ENCODE measurements at regions not wholly inside any gene's neighbourhood (a gene's known extent, or its start where the extent isn't known, plus 50 kb on each side); places are given as distances from the start of the nearest gene placed in this dataset.
"Not testable (repeated sequence)": the region's sequence is repeated elsewhere in the genome, so short reads cannot be mapped to it uniquely, and the experiment has no call there.

DNA sequence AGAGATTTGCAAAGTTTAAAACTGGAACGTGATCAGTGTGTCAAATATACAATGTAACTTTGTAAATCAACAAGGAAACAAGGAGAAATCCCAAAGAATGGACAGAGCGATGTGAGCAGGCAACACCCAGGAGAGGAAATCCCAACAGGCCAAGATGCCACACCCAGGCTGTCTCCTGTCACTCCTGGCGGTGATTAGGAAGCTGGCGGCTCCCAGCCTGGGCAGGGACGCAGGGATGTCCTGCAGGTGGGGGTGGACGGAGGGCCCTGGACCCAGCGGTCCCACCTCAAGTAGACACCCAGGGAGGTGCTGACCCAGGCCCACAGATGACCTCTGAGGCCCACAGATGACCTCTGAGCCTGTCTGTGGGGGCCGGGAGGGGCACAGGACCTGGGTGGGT, 271.1 kb upstream of the SFSWAP start:
- not testable (repeated sequence) for DNase-seq (ENCODE audit: low read depth)

DNA sequence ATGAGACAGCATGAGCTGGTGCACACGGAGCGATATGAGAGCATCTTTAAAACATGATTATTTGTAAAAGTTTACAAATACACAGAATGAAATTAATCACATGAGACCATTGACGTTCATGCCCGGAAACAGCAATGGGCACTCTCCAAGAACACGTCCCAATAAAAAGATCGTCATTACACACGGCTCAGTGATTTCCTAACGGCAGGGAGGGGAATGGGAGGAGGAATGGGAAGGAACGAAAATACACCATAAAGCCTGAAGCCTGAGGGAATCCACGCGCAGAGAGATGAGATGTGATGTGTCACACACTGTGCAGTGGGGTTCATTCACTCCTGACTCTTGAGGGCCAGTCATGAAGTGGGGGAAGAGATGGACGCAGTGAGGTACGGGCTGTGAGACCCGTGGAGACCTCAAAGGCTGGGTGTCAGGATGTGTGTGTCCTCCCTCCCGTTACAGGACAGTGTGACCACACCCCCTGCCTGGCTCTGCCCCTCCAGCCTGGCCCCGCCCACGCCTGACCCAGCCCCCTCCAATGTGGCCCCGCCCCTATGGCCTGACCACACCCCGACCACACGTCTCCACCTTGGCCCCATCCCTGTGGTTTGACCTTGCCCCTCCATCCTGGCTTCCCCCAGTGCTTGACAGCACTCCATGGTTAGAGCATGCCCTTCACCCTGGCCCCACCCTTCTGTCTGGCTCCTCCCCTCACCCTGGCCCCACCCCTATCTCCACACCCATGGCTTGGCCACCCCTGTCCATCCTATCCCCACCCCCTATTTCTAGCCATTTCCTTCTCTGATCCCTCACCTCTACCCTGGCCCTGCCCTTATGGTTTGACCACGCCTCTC, 270.5 kb upstream of the SFSWAP start:
- DNase-seq (ENCODE audit: low read depth), result not testable (repeated sequence)

DNA sequence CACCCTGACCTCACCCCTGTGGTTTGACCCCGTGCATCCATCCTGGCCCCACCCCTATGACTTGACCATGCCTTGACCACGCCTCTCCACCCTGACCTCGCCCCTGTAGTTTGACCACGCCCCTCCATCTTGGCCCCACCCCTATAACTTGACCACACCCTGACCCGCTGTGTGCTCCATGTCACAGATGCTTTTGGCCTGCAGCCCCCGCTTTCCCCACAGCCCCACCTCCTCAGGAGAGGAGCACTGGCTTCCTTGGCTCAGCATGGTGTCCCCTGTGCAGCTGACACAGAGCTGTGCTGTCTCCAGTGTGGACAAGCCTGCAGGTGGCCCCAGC, 269.9 kb upstream of the SFSWAP start:
- DNase-seq (ENCODE audit: low read depth), result no peak

DNA sequence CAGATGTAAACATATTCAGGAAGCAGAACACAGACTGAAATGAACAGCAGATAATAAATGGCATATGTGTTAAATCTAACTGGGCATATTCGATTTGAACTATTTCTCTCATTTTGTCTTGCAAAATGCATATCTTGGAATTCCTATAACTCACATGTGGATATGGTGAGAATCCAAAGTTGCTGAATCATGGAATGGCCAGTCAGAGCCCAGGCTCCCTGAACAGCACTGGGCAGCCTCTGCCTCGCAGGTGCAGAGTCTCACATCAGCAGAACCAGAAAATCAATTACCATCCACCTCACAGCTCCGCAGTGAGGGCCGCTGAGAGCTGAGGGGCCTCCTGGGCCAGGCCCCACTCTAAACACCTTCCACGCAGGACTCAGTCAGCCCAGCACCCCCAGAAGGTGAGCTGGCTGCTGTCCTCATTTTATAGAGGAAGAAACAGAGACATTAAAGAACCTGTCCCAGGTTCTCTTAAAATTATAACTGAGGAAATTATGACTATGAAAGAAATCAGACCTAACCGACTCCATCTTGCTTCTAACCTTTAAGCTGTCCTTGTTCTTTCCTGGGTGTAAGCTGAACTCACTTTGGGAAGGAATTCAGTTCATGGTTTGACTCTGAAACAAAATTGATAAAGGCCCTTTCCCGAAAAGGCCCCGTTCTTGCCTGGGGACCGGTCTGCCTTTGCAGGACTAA, 269.1 kb upstream of the SFSWAP start:
- DNase-seq (ENCODE audit: low read depth), result no peak

DNA sequence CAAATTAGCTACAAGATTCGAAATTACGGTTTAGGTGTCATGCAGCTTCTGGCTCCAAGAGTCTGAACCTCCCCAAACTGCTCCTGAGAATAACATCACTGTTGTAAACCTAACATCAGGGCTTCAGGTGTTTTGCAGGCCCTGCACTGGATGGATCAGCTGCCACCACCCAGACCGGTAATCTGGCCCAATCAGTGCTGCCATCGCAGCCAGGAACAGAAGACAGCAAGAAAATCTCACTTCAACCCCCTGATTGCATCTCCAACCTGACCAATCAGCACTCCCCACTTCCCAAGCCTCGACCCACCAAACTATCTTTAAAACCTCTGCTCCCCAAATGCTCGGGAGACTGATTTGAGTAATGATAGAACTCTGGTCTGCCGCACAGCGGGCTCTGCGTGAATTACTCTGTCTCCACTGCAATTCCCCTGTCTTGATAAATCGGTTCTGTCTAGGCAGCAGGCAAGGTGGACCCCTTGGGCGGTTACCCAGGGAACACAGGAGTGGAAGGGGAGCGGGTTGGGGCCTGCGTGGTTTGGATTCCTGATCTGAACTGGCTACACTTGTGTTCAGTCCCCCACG, 268.5 kb upstream of the SFSWAP start:
- DNase-seq (ENCODE audit: low read depth), result no peak

- DNase-seq (ENCODE audit: low read depth), result no peak
Observed at GRCh38 chr12:131443019-131444000, 267.6 kb upstream of the SFSWAP start.

DNA sequence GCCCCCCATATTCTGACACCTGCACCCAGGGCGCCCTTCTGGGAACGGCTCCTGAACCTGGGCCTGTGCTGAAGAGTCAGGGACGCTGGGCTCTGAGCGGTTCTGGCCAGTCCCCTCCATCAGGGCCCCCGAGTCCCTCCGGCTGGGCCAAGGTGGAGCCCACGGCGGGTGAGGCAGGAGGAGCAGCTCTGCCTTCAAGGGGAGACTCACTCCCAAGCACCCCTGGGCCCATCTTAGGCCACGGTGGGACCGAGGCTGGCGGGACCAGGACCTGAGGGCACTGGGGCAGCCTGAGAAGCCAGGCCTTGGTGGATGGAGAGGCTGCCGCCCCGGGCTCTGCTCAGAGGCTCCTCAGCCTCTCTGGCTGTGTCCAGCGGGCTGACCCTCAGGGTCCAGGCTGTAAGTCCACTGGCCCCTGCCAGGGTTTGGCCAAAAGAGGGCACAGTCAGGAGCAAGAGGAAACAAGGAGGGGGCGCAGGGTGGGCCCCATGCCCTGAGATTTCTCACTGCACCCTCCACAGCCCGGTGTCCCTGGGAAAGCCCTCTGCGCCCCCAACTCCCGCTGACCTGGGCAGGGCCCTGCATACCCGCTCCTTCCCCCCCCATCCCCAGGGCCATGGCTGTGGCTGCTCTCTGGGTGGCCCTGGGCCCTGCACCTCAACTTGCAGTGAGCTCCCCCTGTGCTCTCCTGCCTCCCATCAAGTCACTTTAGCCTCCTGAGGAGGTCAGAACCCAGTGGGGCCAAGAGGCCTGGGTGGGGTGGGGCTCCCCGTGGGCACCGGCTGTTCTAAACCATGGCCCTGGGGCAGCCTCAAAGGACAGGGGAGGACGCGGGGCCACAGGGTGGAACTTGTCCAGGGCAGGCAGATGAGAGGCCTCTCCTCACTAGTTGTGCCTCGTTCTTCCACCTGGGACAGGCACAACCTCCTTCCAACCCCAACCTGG, 266.4 kb upstream of the SFSWAP start:
- no peak for DNase-seq (ENCODE audit: low read depth)

DNA sequence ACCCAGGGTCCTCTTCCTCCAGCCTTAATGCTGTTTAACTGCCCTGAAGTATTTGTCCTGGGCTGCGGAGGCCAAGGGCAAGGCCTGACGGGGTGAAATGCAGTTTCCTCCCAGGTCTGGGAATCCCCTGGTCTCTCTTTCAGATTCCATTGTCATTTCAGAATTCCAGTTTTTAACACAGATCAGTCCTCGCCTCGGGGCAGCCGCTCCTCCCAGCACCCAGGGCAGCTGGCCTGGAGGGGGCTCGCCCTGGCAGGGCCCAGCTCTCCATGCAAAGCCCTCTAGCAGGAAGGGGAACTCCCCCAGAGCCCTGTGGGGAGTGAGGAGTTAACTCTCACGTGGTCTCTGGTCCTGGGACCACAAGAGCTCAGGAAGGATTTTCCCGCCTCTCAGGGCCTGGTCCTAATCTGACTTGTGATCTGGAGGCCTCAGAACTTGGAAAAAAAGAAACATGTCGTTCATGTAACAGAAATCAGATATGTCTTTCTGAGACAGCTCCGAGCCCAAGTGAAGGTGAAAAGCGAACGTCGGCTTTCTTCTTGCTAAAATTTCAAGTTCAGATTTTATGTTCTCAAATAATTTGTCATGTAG, 265.6 kb upstream of the SFSWAP start:
- DNase-seq (ENCODE audit: low read depth), result no peak

GRCh38 chr12:131445795-131446194, 265.1 kb upstream of the SFSWAP start:
- no peak for DNase-seq (ENCODE audit: low read depth)

- DNase-seq (ENCODE audit: low read depth), result not testable (repeated sequence)
Observed at GRCh38 chr12:131447636-131448035, 263.3 kb upstream of the SFSWAP start.

- no peak for DNase-seq (ENCODE audit: low read depth)
Observed at GRCh38 chr12:131448254-131448795, 262.6 kb upstream of the SFSWAP start.

GRCh38 chr12:131449027-131449426, 261.9 kb upstream of the SFSWAP start:
- DNase-seq (ENCODE audit: low read depth), result no peak

DNA sequence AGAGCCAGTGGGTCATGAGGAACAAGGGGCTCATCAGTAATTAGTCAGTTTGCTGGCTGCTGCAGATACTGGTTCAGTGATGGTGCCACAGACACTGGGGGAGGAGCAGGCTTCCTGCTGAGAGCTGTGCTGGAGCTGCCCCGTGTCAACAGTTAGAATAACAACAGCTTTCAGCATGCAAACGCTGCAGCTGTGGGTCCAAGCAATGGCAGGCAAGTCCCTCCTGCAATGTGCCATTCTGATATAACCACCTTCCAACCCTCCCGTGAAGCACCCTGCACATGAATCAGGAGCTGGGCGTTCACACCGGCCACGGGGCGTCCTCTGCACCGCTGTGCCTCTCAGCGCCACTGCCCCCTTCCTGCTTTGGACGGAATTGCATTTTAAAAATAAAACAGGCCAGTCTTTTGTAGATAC, 258.4 kb upstream of the SFSWAP start:
- DNase-seq (ENCODE audit: low read depth), result no peak

DNA sequence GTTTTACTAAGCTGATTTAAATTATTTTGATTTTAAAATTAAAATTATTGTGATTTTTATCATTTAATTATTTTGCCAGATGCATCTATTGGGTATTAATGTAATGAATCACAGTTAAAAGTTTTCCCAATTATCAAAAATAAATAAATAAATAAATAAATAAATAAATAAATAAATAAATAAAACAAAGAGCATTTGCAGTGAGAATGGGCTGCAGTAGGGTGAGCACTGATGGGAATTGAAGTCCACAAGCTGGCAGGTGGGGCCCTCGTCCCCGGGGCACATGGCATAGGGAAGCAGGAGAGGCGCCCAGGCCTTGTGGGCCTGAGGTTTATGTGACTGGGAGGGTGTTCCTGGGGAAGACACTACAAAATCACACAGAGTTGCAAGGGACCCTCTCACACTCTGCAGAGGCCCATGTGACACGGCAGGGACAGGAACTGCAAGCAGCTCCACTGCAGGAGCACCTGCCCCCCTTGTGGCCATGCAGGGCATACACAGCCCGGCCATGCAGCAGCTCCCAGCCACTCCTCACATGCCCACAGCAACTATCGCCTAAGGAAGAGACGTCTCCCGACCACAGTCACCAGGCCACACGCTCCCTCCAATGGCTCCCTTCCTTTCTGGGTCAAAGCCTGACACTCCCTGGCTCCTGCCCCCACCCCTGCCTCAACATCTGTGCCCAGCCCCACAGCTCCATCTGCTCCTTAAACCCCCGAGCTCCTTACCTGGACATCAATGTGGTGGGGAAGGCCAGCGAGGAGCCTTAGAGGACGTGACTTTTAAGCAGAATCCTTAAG, 256.3 kb upstream of the SFSWAP start:
- DNase-seq (ENCODE audit: low read depth), result no peak

DNA sequence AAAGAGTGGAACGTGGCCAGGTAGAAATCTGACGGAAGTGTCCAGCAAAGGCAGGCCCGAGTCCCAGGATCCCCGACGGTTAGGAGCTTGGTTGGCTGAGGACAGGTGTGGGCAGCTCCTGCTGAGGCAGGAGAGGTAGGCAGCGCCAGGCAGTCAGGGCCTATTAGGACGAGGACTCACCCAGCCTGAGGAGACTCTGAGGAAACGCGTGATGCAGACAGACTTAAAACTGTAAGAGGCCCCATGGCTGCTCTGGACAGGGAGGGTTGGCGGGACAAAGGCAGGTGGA, 255.7 kb upstream of the SFSWAP start:
- no peak for DNase-seq (ENCODE audit: low read depth)

DNA sequence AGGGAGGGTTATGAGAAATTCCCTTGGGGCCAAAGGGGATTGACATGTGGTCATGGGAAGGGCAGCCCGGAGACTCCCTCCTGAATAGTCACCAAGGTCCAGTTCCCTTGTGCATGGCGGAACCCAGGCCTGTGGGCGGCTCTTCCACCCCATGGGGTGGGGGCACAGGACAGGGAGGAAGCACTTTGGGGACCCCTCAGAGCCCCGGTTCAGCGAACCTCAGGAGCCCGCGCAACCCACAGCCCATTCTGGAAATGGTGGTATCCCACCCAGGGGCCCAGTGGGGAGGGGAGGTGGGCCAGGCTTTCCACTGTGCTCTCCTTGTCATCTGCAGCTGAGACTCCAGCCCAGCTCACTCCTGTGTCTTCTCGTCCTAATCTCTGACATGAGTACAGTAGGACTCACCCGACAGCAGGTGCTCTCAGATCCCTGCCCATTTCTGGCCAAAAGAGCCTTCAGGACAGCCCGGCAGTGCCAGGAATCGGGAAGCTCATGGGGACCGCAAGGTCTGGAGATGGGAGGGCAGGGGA, 255.2 kb upstream of the SFSWAP start:
- DNase-seq (ENCODE audit: low read depth), result no peak

GRCh38 chr12:131456301-131457027, 254.4 kb upstream of the SFSWAP start:
- no peak for DNase-seq (ENCODE audit: low read depth)

DNA sequence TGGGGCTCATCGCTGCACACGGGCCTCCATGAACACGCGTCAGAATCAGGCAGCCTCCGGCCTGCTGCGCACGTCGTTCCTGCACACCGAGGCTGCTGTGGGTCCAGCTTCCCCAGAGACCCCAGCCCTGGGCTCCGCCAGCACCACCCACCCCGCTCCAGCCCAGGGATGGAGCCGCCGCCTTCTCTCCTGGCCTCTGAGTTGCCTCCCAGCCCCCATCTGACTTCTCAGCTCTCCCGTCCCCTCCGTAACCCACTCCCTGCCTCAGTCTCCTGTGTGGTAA, 253.9 kb upstream of the SFSWAP start:
- no peak for DNase-seq (ENCODE audit: low read depth)
